ENCODE measurements at regions not wholly inside any gene's neighbourhood (a gene's known extent, or its start where the extent isn't known, plus 50 kb on each side); places are given as distances from the start of the nearest gene placed in this dataset.

DNA sequence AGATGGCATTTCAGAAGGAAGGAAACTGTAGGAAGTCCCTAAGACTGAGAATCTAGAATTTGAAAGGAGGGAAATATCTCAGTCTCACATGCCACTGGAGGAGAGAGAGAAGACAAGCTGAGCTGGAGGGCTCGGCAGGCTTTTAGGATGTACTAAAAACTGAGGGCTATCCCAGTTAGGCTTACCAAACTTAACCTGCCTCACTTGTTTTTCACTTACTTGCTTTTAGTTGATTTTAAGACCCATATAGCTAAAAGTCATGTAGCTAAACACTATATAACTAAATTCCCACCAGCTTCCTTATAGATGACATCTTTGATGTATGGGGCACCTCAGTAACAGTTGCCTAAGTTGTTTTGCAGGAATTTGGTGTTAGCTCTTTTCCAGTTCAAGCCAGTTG, 288.0 kb downstream of the DOK5 start:
- no peak for TF ChIP-seq EP300 (IDR thresholded peaks at IDR 0.05)
- TF ChIP-seq POLR2AphosphoS5 (IDR thresholded peaks at IDR 0.05): no peak
- TF ChIP-seq POLR2A (IDR thresholded peaks at IDR 0.05): no peak
- TF ChIP-seq, protein P1, sequence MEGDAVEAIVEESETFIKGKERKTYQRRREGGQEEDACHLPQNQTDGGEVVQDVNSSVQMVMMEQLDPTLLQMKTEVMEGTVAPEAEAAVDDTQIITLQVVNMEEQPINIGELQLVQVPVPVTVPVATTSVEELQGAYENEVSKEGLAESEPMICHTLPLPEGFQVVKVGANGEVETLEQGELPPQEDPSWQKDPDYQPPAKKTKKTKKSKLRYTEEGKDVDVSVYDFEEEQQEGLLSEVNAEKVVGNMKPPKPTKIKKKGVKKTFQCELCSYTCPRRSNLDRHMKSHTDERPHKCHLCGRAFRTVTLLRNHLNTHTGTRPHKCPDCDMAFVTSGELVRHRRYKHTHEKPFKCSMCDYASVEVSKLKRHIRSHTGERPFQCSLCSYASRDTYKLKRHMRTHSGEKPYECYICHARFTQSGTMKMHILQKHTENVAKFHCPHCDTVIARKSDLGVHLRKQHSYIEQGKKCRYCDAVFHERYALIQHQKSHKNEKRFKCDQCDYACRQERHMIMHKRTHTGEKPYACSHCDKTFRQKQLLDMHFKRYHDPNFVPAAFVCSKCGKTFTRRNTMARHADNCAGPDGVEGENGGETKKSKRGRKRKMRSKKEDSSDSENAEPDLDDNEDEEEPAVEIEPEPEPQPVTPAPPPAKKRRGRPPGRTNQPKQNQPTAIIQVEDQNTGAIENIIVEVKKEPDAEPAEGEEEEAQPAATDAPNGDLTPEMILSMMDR (IDR thresholded peaks at IDR 0.05): no peak
- Histone ChIP-seq H3K4me3 (no peak overlapping the region), H3K27me3 (no peaks in the 10 kb centered on the region), H3K9me3 (peaks cover 0 to 10% (median 0%) of the 10 kb centered on the region in 3 donors), H3K4me1 (no peaks in the 10 kb centered on the region), H3K27ac (no peak overlapping the region), H3K36me3 (no peaks in the 10 kb centered on the region)
- WGBS, 2 donors (ENCODE audit: low coverage in 1 of 2): 89 to 91% methylated on average over 1 of the region's 1 CpG
- ATAC-seq: no peak

DNA sequence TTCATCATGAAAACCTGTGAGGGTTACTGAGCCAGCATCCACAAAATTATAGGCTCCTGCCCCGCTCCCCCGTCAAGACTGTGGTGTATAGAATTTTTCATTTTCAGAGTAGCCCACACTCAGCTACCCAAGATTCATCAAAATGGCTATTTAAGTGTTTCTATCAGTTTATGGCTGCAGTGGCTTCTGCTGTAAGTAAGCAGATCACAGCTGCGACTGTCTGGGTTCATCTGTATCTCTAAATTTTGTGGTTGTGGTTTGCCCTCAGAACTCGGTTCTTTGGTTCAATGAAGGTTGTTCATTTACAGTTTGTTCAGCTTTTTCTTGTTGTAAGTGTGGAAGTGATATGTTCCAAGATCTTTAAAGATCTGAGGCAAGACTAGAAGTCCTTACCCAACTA, 284.2 kb downstream of the DOK5 start:
- ATAC-seq: no peak
- no peaks in the 10 kb centered on the region for H3K27me3 ChIP-seq
- no peaks in the 10 kb centered on the region for H3K36me3 ChIP-seq
- 92 to 94% methylated on average over 2 to 4 of the region's 4 CpGs for WGBS, 2 donors (ENCODE audit: low coverage in 1 of 2)
- TF ChIP-seq POLR2AphosphoS5 (IDR thresholded peaks at IDR 0.05): no peak
- no peak for TF ChIP-seq POLR2A (IDR thresholded peaks at IDR 0.05)
- TF ChIP-seq EP300 (IDR thresholded peaks at IDR 0.05): no peak
- TF ChIP-seq, protein P1 (IDR thresholded peaks at IDR 0.05): no peak
- peaks cover 0 to 10% (median 0%) of the 10 kb centered on the region in 3 donors for H3K9me3 ChIP-seq
- H3K4me3 ChIP-seq: no peak overlapping the region
- no peak overlapping the region for H3K27ac ChIP-seq
- no peaks in the 10 kb centered on the region for H3K4me1 ChIP-seq

DNA sequence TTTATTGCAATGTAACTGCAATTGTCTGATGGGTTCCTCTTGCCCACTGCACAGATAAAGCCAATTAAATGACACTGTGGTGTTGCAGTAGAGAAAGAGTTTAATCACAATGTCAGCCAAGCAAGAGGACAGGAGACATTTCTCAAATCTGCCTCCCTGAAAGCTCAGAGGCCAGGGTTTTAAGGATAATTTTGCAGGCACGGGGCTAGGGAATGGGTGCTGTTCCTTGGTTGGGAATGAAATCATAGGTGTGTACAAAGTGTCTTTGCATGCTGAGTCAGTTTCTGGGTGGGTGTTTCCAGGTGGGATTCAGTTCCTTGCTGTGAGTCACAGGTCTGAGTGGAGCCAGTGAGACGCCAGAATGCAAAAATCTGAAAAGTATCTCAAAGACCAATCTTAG, 271.4 kb downstream of the DOK5 start:
- Histone ChIP-seq H3K27me3 (no peaks in the 10 kb centered on the region), H3K4me3 (no peak overlapping the region), H3K36me3 (no peaks in the 10 kb centered on the region), H3K27ac (no peak overlapping the region), H3K9me3 (peaks cover 0 to 3% (median 0%) of the 10 kb centered on the region in 3 donors), H3K4me1 (no peaks in the 10 kb centered on the region)
- no peak for ATAC-seq
- WGBS, 2 donors (ENCODE audit: low coverage in 1 of 2): 89% methylated on average over 1 to 2 of the region's 2 CpGs
- TF ChIP-seq, protein P1 (IDR thresholded peaks at IDR 0.05): no peak
- TF ChIP-seq POLR2A (IDR thresholded peaks at IDR 0.05) (no peak), EP300 (IDR thresholded peaks at IDR 0.05) (no peak), POLR2AphosphoS5 (IDR thresholded peaks at IDR 0.05) (no peak)

DNA sequence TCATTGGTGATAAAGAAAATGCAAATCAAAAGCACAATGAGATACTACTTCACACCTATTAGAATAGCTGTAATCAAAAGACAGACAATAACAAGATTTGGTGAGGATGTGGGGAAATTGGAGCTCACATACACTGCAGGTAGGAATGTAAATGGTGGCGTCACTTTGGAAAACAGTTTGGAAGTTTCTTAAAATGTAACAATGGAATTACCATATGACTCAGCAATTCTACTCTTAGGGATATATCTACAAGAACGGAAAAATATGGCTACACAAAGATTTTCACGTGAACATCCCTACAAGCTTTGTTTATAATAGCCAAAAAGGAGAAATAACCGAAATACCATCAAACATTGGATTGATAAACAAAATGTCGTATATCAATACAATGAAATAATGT, 270.4 kb downstream of the DOK5 start:
- TF ChIP-seq POLR2AphosphoS5 (IDR thresholded peaks at IDR 0.05): no peak
- no peak for TF ChIP-seq EP300 (IDR thresholded peaks at IDR 0.05)
- TF ChIP-seq, protein P1 (IDR thresholded peaks at IDR 0.05): no peak
- TF ChIP-seq POLR2A (IDR thresholded peaks at IDR 0.05): no peak
- H3K27me3 ChIP-seq: no peaks in the 10 kb centered on the region
- no peaks in the 10 kb centered on the region for H3K36me3 ChIP-seq
- no peaks in the 10 kb centered on the region for H3K4me1 ChIP-seq
- no peak for ATAC-seq
- H3K27ac ChIP-seq: no peak overlapping the region
- WGBS, 2 donors (ENCODE audit: low coverage in 1 of 2): 80 to 84% methylated on average over 5 of the region's 5 CpGs
- no peak overlapping the region for H3K4me3 ChIP-seq
- peaks cover 0 to 3% (median 0%) of the 10 kb centered on the region in 3 donors for H3K9me3 ChIP-seq

DNA sequence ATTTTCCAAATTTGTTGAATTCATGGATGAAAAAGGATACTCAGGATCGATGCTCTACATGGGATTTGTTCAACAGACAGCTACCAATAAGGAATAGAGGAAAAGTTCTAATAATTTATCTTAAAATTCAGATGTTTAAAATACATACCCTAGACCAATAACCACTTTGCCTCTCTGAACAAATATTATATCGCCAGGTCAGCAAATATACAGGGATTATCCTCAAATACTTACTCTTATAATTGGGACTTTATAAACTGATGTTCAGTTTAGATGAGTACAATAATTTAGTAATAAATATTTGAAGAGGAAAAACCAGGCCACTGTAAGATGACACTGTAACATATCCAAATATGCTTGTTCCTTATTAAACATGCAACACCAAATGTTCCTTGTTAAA, 268.7 kb downstream of the DOK5 start:
- ATAC-seq: no peak
- H3K36me3 ChIP-seq: no peaks in the 10 kb centered on the region
- 85% methylated on average over 2 of the region's 2 CpGs for WGBS, 2 donors (ENCODE audit: low coverage in 1 of 2)
- H3K27ac ChIP-seq: no peak overlapping the region
- peaks cover 0 to 3% (median 0%) of the 10 kb centered on the region in 3 donors for H3K9me3 ChIP-seq
- H3K4me3 ChIP-seq: no peak overlapping the region
- no peaks in the 10 kb centered on the region for H3K4me1 ChIP-seq
- H3K27me3 ChIP-seq: no peaks in the 10 kb centered on the region
- TF ChIP-seq EP300 (IDR thresholded peaks at IDR 0.05): no peak
- TF ChIP-seq, protein P1 (IDR thresholded peaks at IDR 0.05): no peak
- no peak for TF ChIP-seq POLR2A (IDR thresholded peaks at IDR 0.05)
- no peak for TF ChIP-seq POLR2AphosphoS5 (IDR thresholded peaks at IDR 0.05)
